Testis (tissue), 2 donors: ENCODE measurements at regions not wholly inside any gene's neighbourhood (a gene's known extent, or its start where the extent isn't known, plus 50 kb on each side); places are given as distances from the start of the nearest gene placed in this dataset.

ENCODE experiments used
- CTCF ChIP-seq, 3 experiments: fragments of 450-650 bp in 2 of 3; fragments of 200-600 bp in 1 of 3; sonication (generic) in 1 of 3; IDR thresholded peaks; one replicate each; pipeline ENCODE4 v1.5.1; 2016 to 2019; ENCODE audit warnings: antibody characterized with exemption in 3 of 3, mild to moderate bottlenecking in 2 of 3, moderate library complexity in 1 of 3
- POLR2A ChIP-seq: fragments of 450-650 bp; IDR thresholded peaks from one replicate; pipeline ENCODE4 v1.6.1; 2017; ENCODE audit warnings: antibody characterized with exemption, mild to moderate bottlenecking, moderate library complexity

- TF ChIP-seq CTCF (IDR thresholded peaks at IDR 0.05), result no peak
- TF ChIP-seq POLR2A, result no peak
Observed at GRCh38 chr9:81250041-81250440, 439.3 kb downstream of the TLE1 start.
